Endothelial cell of umbilical vein (primary cell): ENCODE measurements at regions not wholly inside any gene's neighbourhood (a gene's known extent, or its start where the extent isn't known, plus 50 kb on each side); places are given as distances from the start of the nearest gene placed in this dataset.

Experiments
- BruUV-seq: library from RNA; stranded (reverse); fragments of 400-500 nt; replicated peaks from 2 replicates; lab custom pipeline; 2021; lab: Mats Ljungman, UMichigan
- CTCF ChIA-PET: fragments of 300-600, 350-600 bp; sonication (Branson Sonifier 250); formaldehyde crosslinking; loops from one replicate; lab custom pipeline; 2021; ENCODE audit warnings: antibody characterized with exemption, inconsistent platforms; lab: Charles Lee
- POLR2A ChIA-PET: fragments of 300-600, 350-600 bp; sonication (Branson Sonifier 250); formaldehyde crosslinking; loops from one replicate; lab custom pipeline; 2021; ENCODE audit warnings: antibody characterized with exemption, inconsistent platforms; lab: Charles Lee
- DNase-seq: peaks from one replicate; pipeline ENCODE4 v3.0.0-alpha.2; 2011; ENCODE audit warnings: low read depth, low spot score
- FAIRE-seq: peaks from 2 replicates; lab custom pipeline; 2011; peaks lifted over from hg19 to GRCh38; lab: Jason Lieb, UNC
- H2AFZ ChIP-seq: 2 replicates; pipeline ENCODE4 v1.6.0; 2012; ENCODE audit warnings: low read depth, low read length, control low read depth, inconsistent platforms
- H3K27ac ChIP-seq: 2 replicates; pipeline ENCODE4 v1.5.1; 2011; ENCODE audit warnings: low read depth, mild to moderate bottlenecking, control low read depth, low read length, moderate library complexity; ENCODE audit not compliant: insufficient read depth
- H3K27me3 ChIP-seq, 2 experiments: 2 replicates each; pipeline versions ENCODE4 v1.6.0 to v1.6.1; 2011; ENCODE audit warnings: low read length in 2 of 2, mixed read lengths in 1 of 2; ENCODE audit not compliant: control insufficient read depth in 2 of 2, insufficient read depth in 2 of 2
- H3K36me3 ChIP-seq, 2 experiments: 2 replicates in 1 of 2; 3 replicates in 1 of 2; pipeline ENCODE4 v1.5.1; 2011; ENCODE audit warnings: low read length in 2 of 2, mild to moderate bottlenecking in 1 of 2, moderate library complexity in 1 of 2; ENCODE audit not compliant: control insufficient read depth in 2 of 2, insufficient read depth in 2 of 2; ENCODE audit errors: extremely low read depth in 1 of 2
- H3K4me1 ChIP-seq: 3 replicates; pipeline ENCODE4 v1.5.1; 2011; ENCODE audit warnings: mild to moderate bottlenecking, low read length; ENCODE audit not compliant: control insufficient read depth, insufficient read depth; ENCODE audit errors: extremely low read depth
- H3K4me2 ChIP-seq: 2 replicates; pipeline ENCODE4 v1.6.1; 2011; ENCODE audit warnings: low read length, control low read depth, mixed read lengths; ENCODE audit not compliant: insufficient read depth
- H3K4me3 ChIP-seq, 3 experiments: fragments of 200-600 bp in 1 of 3; sonication (generic), shearing (Covaris generic) in 1 of 3; replicated peaks in 1 of 3; 2 replicates each; pipeline ENCODE4 v1.5.1; 2011 to 2016; ENCODE audit warnings: control low read depth in 3 of 3, low read length in 3 of 3, mild to moderate bottlenecking in 2 of 3, inconsistent platforms in 1 of 3, low read depth in 1 of 3, moderate library complexity in 1 of 3; ENCODE audit not compliant: insufficient read depth in 1 of 3
- H3K79me2 ChIP-seq: 2 replicates; pipeline ENCODE4 v1.6.0; 2012; ENCODE audit warnings: low read length, inconsistent platforms; ENCODE audit not compliant: control insufficient read depth, insufficient read depth
- H3K9ac ChIP-seq: replicated peaks from 2 replicates; pipeline ENCODE3; 2011; ENCODE audit warnings: low read length, control low read depth; ENCODE audit not compliant: insufficient read depth; ENCODE audit errors: extremely low read depth
- H3K9me1 ChIP-seq: replicated peaks from 3 replicates; pipeline ENCODE4 v1.6.0; 2011; ENCODE audit warnings: mild to moderate bottlenecking, low read length; ENCODE audit not compliant: control insufficient read depth, insufficient read depth; ENCODE audit errors: extremely low read depth
- H3K9me3 ChIP-seq: replicated peaks from 2 replicates; pipeline ENCODE4 v1.5.1; 2012; ENCODE audit warnings: low read length, inconsistent platforms; ENCODE audit not compliant: control insufficient read depth, insufficient read depth
- H4K20me1 ChIP-seq: replicated peaks from 2 replicates; pipeline ENCODE3; 2011; ENCODE audit warnings: mild to moderate bottlenecking, low read length; ENCODE audit not compliant: control insufficient read depth, insufficient read depth; ENCODE audit errors: extremely low read depth
- EZH2 ChIP-seq: IDR thresholded peaks from 2 replicates; pipeline ENCODE4 v1.6.1; 2012; ENCODE audit warnings: borderline replicate concordance, low read depth, mild to moderate bottlenecking, moderate library complexity, low read length, inconsistent platforms; ENCODE audit not compliant: severe bottlenecking
- FOS ChIP-seq: IDR thresholded peaks from 2 replicates; pipeline ENCODE4 v1.6.1; 2011; ENCODE audit warnings: mild to moderate bottlenecking, low read length, moderate library complexity, borderline replicate concordance; ENCODE audit not compliant: insufficient read depth
- GATA2 ChIP-seq: IDR thresholded peaks from 2 replicates; pipeline ENCODE4 v1.7.0; 2011; ENCODE audit warnings: low read depth, mild to moderate bottlenecking, moderate library complexity, mixed read lengths, low read length; ENCODE audit not compliant: insufficient read length, insufficient read depth
- JUN ChIP-seq: IDR thresholded peaks from 2 replicates; pipeline ENCODE4 v1.6.1; 2011; ENCODE audit warnings: borderline replicate concordance, low read depth; ENCODE audit not compliant: insufficient read length, insufficient read depth
- MYC ChIP-seq: IDR thresholded peaks from one replicate; pipeline ENCODE4 v1.6.1; 2011; ENCODE audit warnings: mild to moderate bottlenecking, low read depth, low read length
- POLR2A ChIP-seq: IDR thresholded peaks from 2 replicates; pipeline ENCODE4 v1.6.1; 2012; ENCODE audit warnings: low read depth, mild to moderate bottlenecking, control low read depth, low read length
- POLR2AphosphoS5 ChIP-seq: IDR thresholded peaks from 2 replicates; pipeline ENCODE4 v1.6.1; 2012; ENCODE audit warnings: low read depth, mild to moderate bottlenecking, control low read depth, low read length, moderate library complexity; ENCODE audit not compliant: insufficient read depth
- dilution Hi-C: fragments of 300-500 bp; cut with MboI; formaldehyde crosslinking; loops from one replicate; pipeline ENCODE4 v1.15.0; 2019; ENCODE audit warnings: low sequenced_read_pairs; ENCODE audit not compliant: extremely low pct_ligation_motif_present
- intact Hi-C: fragments of 100-400 bp; cut with micrococcal nuclease; formaldehyde crosslinking; loops from one replicate; pipeline ENCODE4 v1.10.0; 2022
- TF ChIP-seq, protein P1 (sequence below): IDR thresholded peaks from 2 replicates; pipeline ENCODE4 v1.6.1; 2011; ENCODE audit not compliant: insufficient read depth, insufficient read length
- TF ChIP-seq, protein P2 (sequence below), 2 donors: IDR thresholded peaks; 1 replicate in 1 of 2; 2 replicates in 1 of 2; pipeline ENCODE4 v1.5.1; 2011; ENCODE audit warnings: low read length in 2 of 2, mild to moderate bottlenecking in 2 of 2, moderate library complexity in 2 of 2, control low read depth in 1 of 2, inconsistent platforms in 1 of 2, low read depth in 1 of 2; ENCODE audit not compliant: insufficient read depth in 1 of 2; ENCODE audit errors: extremely low read depth in 1 of 2

DNA sequence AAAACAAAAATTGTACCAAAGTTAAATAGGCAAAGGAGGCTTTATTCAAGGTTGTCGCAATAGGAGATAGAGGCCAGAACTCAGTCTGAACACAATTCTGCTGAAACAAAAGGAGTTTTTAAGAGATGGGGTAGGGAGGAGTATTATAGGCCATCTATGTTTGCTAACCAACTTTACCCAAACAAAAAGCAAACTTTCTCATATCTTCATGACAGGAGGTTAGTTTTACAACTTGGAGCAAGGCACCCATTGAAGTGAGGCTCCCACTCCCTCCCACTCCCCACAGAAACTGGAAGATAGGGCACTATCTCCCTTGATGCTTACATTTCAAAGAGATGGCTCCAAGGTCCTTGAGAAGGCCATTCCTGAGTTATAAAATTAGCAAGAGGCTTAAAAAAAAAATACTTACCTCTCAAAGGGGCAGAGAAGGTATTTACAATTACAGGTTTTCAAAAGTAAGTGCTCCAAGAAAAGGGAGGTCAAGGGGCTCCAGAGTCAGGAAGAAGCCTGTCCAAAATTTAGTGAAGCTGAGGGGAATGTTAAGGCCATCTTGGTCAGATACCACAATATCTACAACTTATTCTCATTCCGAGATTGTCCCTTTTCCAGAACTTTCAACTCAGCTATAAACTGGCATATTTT, 84.4 kb upstream of the DHRS4 start:
- no peaks in the 10 kb centered on the region for H3K9me1 ChIP-seq
- no peaks in the 10 kb centered on the region for H3K27me3 ChIP-seq
- dilution Hi-C loops = no loop called here
- CTCF ChIA-PET = no interaction called here
- H3K4me2 ChIP-seq = no peak overlapping the region
- H3K27ac ChIP-seq = no peak overlapping the region
- no peaks in the 10 kb centered on the region for H3K79me2 ChIP-seq
- DNase-seq (no peak), FAIRE-seq (no peak)
- no peaks in the 10 kb centered on the region for H3K36me3 ChIP-seq
- H3K4me3 ChIP-seq = no peak overlapping the region
- H3K9ac ChIP-seq = no peak overlapping the region
- H3K9me3 ChIP-seq = no peaks in the 10 kb centered on the region
- intact Hi-C loops = no loop called here
- BruUV-seq = no TSS peak
- TF ChIP-seq MYC (no peak), GATA2 (no peak), POLR2AphosphoS5 (no peak), POLR2A (no peak), EZH2 (no peak), JUN (no peak), FOS (no peak)
- TF ChIP-seq, protein P1, sequence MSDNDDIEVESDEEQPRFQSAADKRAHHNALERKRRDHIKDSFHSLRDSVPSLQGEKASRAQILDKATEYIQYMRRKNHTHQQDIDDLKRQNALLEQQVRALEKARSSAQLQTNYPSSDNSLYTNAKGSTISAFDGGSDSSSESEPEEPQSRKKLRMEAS = no peak
- TF ChIP-seq, protein P2, sequence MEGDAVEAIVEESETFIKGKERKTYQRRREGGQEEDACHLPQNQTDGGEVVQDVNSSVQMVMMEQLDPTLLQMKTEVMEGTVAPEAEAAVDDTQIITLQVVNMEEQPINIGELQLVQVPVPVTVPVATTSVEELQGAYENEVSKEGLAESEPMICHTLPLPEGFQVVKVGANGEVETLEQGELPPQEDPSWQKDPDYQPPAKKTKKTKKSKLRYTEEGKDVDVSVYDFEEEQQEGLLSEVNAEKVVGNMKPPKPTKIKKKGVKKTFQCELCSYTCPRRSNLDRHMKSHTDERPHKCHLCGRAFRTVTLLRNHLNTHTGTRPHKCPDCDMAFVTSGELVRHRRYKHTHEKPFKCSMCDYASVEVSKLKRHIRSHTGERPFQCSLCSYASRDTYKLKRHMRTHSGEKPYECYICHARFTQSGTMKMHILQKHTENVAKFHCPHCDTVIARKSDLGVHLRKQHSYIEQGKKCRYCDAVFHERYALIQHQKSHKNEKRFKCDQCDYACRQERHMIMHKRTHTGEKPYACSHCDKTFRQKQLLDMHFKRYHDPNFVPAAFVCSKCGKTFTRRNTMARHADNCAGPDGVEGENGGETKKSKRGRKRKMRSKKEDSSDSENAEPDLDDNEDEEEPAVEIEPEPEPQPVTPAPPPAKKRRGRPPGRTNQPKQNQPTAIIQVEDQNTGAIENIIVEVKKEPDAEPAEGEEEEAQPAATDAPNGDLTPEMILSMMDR (IDR thresholded peaks at IDR 0.05; ENCODE audit: extremely low read depth in 1 of 2, insufficient read depth in 1 of 2, low read depth in 1 of 2, low read length in 2 of 2) = no peak
- H2AFZ ChIP-seq = no peak overlapping the region
- POLR2A ChIA-PET = no interaction called here
- no peaks in the 10 kb centered on the region for H4K20me1 ChIP-seq
- H3K4me1 ChIP-seq = peaks cover 6% of the 10 kb centered on the region
